Activated CD4-positive, alpha-beta T cell treated with anti-CD3 and anti-CD28 coated beads for 36 hours (primary cell): ENCODE measurements at regions not wholly inside any gene's neighbourhood (a gene's known extent, or its start where the extent isn't known, plus 50 kb on each side); places are given as distances from the start of the nearest gene placed in this dataset.
A peak's percentile ranks its signal among the peaks of the same experiment; 100 is the strongest.
"Not testable (repeated sequence)": the region's sequence is repeated elsewhere in the genome, so short reads cannot be mapped to it uniquely, and the experiment has no call there.

Experiments used
- ATAC-seq: fragments of 200-7000 bp; cut with Tn5 transposase; one replicate; pipeline ENCODE4 v1.10.0; 2021; ENCODE audit warnings: mild to moderate bottlenecking, moderate library complexity
- CTCF ChIA-PET: fragments of 350-600 bp; sonication (Branson Sonifier 250); formaldehyde crosslinking; loops from one replicate; lab custom pipeline; 2021; ENCODE audit warnings: antibody characterized with exemption; lab: Charles Lee
- POLR2A ChIA-PET: fragments of 350-600 bp; sonication (Branson Sonifier 250); formaldehyde crosslinking; loops from one replicate; lab custom pipeline; 2021; ENCODE audit warnings: antibody characterized with exemption, inconsistent platforms; lab: Charles Lee
- DNase-seq: peaks from one replicate; pipeline ENCODE4 v3.0.0-alpha.2; 2020
- H3K27ac Mint-ChIP-seq: one replicate; pipeline ENCODE4 v1.8.0; 2021; ENCODE audit warnings: mixed read lengths
- H3K27me3 Mint-ChIP-seq: one replicate; pipeline ENCODE4 v1.8.0; 2021; ENCODE audit warnings: mixed read lengths
- H3K36me3 Mint-ChIP-seq: one replicate; pipeline ENCODE4 v1.8.0; 2021; ENCODE audit warnings: low read depth, mixed read lengths
- H3K4me1 Mint-ChIP-seq: one replicate; pipeline ENCODE4 v1.8.0; 2021; ENCODE audit warnings: mixed read lengths
- H3K4me3 Mint-ChIP-seq: one replicate; pipeline ENCODE4 v1.8.0; 2021; ENCODE audit warnings: mild to moderate bottlenecking, moderate library complexity, mixed read lengths
- H3K9me3 Mint-ChIP-seq: one replicate; pipeline ENCODE4 v1.8.0; 2021; ENCODE audit warnings: low read depth, mixed read lengths
- intact Hi-C, 2 experiments: fragments of 100-400 bp; cut with DNase I in 1 of 2; cut with micrococcal nuclease in 1 of 2; formaldehyde crosslinking; loops; one replicate each; pipeline versions ENCODE4 v1.14.2 to v1.15.1; 2022 to 2024; cut with DNase I, micrococcal nuclease

DNA sequence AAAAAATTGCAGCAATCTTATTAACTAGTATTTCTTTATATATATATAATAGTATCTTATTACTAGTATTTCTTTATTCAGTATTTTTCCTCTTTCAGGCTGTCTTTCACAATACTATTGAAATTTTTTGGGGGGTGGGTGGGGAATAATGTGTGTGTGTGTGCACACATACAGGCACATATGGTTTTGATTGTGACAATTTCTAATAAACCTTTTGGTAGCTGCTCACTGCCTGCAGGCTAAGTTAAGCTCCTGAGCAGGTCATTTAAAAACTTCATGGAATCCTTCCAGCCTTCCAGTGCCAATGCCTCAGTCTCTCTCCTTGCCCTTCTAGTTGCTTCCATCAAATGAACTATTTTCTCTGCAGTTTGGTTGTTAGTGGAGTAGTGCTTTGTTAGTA, 490.1 kb downstream of the PCNX1 start:
- intact Hi-C loops: loop anchor here (5.0 kb wide), 2 partner anchors 160 to 180 kb away; no protein-coding TSS in a partner anchor
- POLR2A ChIA-PET: no interaction called here
- Mint-ChIP-seq H3K4me3 (no peak overlapping the region), H3K36me3 (peaks cover 2% of the 10 kb centered on the region), H3K9me3 (no peaks in the 10 kb centered on the region), H3K27me3 (no peaks in the 10 kb centered on the region), H3K4me1 (peaks cover 41% of the 10 kb centered on the region), H3K27ac (peak overlapping the region; percentile 27)
- no peak for ATAC-seq
- CTCF ChIA-PET: no interaction called here
- DNase-seq: no peak

DNA sequence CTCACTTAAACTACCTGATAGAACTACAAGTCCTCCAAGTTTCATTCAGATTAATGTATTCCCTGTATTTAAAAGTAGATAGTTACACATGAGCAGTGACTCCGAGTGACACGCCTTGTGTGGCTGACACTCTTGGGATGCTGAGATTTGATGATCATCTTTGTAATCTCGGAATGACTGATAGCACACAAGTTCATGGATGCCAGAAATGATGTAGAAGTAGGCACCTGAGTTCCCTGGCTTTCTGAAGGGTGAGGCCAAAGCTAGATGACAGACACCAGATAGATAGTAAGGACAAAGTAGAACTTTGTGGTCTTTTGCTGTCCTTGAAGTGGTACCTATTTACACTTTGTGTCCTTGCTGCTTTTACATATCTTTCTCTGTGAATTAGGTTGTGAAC, 491.2 kb downstream of the PCNX1 start:
- Mint-ChIP-seq H3K4me1 (peaks cover 41% of the 10 kb centered on the region), H3K36me3 (peaks cover 2% of the 10 kb centered on the region), H3K9me3 (no peaks in the 10 kb centered on the region), H3K27ac (peak overlapping the region; percentile 55), H3K4me3 (no peak overlapping the region), H3K27me3 (no peaks in the 10 kb centered on the region)
- POLR2A ChIA-PET: interaction anchor here (0.7 to 1.4 kb wide), 3 partner anchors 77 to 256 kb away, joined by 3 to 9 read pairs (median 3); no protein-coding TSS in a partner anchor
- DNase-seq: peak; percentile 19
- CTCF ChIA-PET: interaction anchor here (0.5 to 1.7 kb wide), 4 partner anchors 64 to 294 kb away, joined by 3 to 6 read pairs (median 3); no protein-coding TSS in a partner anchor
- intact Hi-C loops: loop anchor here (2.0 to 5.0 kb wide), 5 partner anchors 66 to 256 kb away; partner anchors contain the start of gene SIPA1L1 (in 1 of the 2)
- peak; percentile 37 for ATAC-seq

DNA sequence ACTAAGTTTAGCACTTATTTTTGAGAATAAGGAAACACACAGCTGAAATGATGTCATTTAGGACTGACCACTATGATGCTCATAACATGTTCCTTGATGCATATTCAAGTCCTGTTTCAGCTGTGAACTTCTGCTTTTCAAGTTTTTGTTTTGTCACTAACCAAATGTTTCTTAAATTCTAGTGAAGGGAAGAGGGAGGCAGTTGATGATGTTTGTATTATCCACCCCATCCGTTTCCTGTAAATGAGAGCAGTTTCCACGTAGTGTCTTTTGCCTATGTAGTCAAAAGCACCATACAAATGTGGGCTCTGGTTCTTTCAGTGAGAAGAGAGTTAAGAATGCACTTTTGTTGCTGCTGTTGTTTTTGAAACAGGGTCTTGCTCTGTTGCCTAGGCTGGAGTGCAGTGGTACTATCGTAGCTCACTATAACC, 491.8 kb downstream of the PCNX1 start:
- ATAC-seq: peak; percentile 75
- Mint-ChIP-seq H3K27ac (peak overlapping the region; percentile 88), H3K9me3 (no peaks in the 10 kb centered on the region), H3K4me3 (no peak overlapping the region), H3K36me3 (peaks cover 2% of the 10 kb centered on the region), H3K4me1 (peaks cover 45% of the 10 kb centered on the region), H3K27me3 (no peaks in the 10 kb centered on the region)
- POLR2A ChIA-PET: interaction anchor here (0.7 to 1.4 kb wide), 3 partner anchors 78 to 257 kb away, joined by 3 to 9 read pairs (median 3); no protein-coding TSS in a partner anchor
- DNase-seq: no peak
- CTCF ChIA-PET: interaction anchor here (1.1 to 1.7 kb wide), 3 partner anchors 132 to 295 kb away, joined by 3 to 6 read pairs (median 3); no protein-coding TSS in a partner anchor
- intact Hi-C loops: loop anchor here (1.0 to 5.0 kb wide), 7 partner anchors 66 to 256 kb away; partner anchors contain the start of gene SIPA1L1 (in 1 of the 2)

- H3K36me3 Mint-ChIP-seq: peaks cover 3% of the 10 kb centered on the region
- intact Hi-C loops: loop anchor here (5.0 kb wide), 2 partner anchors 259 to 351 kb away; no protein-coding TSS in a partner anchor
- no peak overlapping the region for H3K4me3 Mint-ChIP-seq
- DNase-seq (no peak), ATAC-seq (no peak)
- POLR2A ChIA-PET: interaction anchor here (0.7 kb wide), 1 partner anchor 24 kb away, joined by 4 read pairs; no protein-coding TSS in a partner anchor
- H3K4me1 Mint-ChIP-seq: peaks cover 37% of the 10 kb centered on the region
- CTCF ChIA-PET: interaction anchor here (0.6 to 1.3 kb wide), 3 partner anchors 80 to 372 kb away, joined by 3 read pairs; no protein-coding TSS in a partner anchor
- H3K27ac Mint-ChIP-seq: no peak overlapping the region
- H3K9me3 Mint-ChIP-seq: no peaks in the 10 kb centered on the region
- no peaks in the 10 kb centered on the region for H3K27me3 Mint-ChIP-seq
These were observed 493.6 kb downstream of the PCNX1 start for GRCh38 chr14:71400871-71401321.

DNA sequence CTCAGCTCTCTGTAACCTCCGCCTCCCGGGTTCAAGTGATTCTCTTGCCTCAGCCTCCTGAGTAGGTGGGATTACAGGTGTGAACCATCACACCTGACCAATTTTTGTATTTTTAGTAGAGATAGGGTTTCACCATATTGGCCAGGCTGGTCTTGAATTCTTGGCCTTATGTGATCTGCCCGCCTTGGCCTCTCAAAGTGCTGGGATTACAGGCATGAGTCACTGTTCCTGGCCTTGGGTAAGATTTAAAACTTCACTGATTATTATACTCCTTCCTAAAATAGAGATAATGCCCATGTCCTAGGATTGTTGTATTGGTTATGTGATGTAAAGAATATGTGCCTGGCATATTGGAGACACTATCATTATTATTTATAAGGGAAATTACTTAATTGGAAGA, 495.2 kb downstream of the PCNX1 start:
- CTCF ChIA-PET: interaction anchor here (1.6 kb wide), 1 partner anchor 19 kb away, joined by 3 read pairs; no protein-coding TSS in a partner anchor
- not testable (repeated sequence) for H3K9me3 Mint-ChIP-seq, H3K27ac Mint-ChIP-seq, H3K4me3 Mint-ChIP-seq, ATAC-seq, H3K27me3 Mint-ChIP-seq, DNase-seq, H3K36me3 Mint-ChIP-seq
- intact Hi-C loops: loop anchor here (5.0 kb wide), 2 partner anchors 260 to 350 kb away; no protein-coding TSS in a partner anchor
- H3K4me1 Mint-ChIP-seq: peaks cover 35% of the 10 kb centered on the region
- POLR2A ChIA-PET: interaction anchor here (0.6 kb wide), 1 partner anchor 80 kb away, joined by 3 read pairs; no protein-coding TSS in a partner anchor

DNA sequence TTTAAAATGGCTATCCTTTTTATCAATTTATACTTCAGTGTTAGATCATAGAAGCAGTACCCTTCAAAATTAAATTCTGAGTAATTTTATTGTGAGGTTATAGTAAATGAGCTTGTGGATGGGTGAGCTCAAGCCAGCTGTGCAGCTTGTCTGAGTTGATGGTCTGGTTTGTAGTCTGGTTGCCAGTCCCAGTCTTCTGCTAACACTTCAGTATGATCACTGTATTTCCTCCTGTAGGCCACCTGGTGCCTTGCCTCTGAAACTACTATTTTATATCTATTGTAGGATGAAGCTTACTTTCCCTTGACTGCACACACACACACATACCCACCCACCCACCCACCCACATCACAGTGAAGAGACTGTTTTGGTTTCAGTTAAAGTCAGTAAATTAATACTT, 496.4 kb downstream of the PCNX1 start:
- Mint-ChIP-seq H3K27me3 (no peaks in the 10 kb centered on the region), H3K36me3 (peaks cover 5% of the 10 kb centered on the region), H3K27ac (no peak overlapping the region), H3K9me3 (no peaks in the 10 kb centered on the region), H3K4me1 (peaks cover 34% of the 10 kb centered on the region), H3K4me3 (no peak overlapping the region)
- ChIA-PET POLR2A (interaction anchor here (0.7 to 1.0 kb wide), 2 partner anchors 83 to 151 kb away, joined by 3 read pairs; no protein-coding TSS in a partner anchor), CTCF (interaction anchor here (0.6 to 2.2 kb wide), 14 partner anchors 8 to 451 kb away, joined by 3 to 7 read pairs (median 3); no protein-coding TSS in a partner anchor)
- ATAC-seq: peak; percentile 78
- DNase-seq: peak; percentile 43
- intact Hi-C loops: loop anchor here (5.0 kb wide), 2 partner anchors 261 to 349 kb away; no protein-coding TSS in a partner anchor

GRCh38 chr14:71405676-71406075, 498.4 kb downstream of the PCNX1 start:
- ChIA-PET POLR2A (no interaction called here), CTCF (interaction anchor here (1.0 to 2.1 kb wide), 3 partner anchors 34 to 299 kb away, joined by 3 to 4 read pairs (median 4); no protein-coding TSS in a partner anchor)
- H3K27ac Mint-ChIP-seq: no peak overlapping the region
- intact Hi-C loops: no loop called here
- peaks cover 34% of the 10 kb centered on the region for H3K4me1 Mint-ChIP-seq
- no peak for ATAC-seq
- no peaks in the 10 kb centered on the region for H3K9me3 Mint-ChIP-seq
- no peak for DNase-seq
- no peak overlapping the region for H3K4me3 Mint-ChIP-seq
- H3K36me3 Mint-ChIP-seq: peaks cover 8% of the 10 kb centered on the region
- no peaks in the 10 kb centered on the region for H3K27me3 Mint-ChIP-seq

- H3K9me3 Mint-ChIP-seq: no peaks in the 10 kb centered on the region
- ChIA-PET POLR2A (no interaction called here), CTCF (interaction anchor here (1.1 kb wide), 1 partner anchor 21 kb away, joined by 3 read pairs; no protein-coding TSS in a partner anchor)
- no peak overlapping the region for H3K4me3 Mint-ChIP-seq
- DNase-seq: no peak
- peaks cover 14% of the 10 kb centered on the region for H3K36me3 Mint-ChIP-seq
- ATAC-seq: no peak
- H3K27ac Mint-ChIP-seq: no peak overlapping the region
- peaks cover 46% of the 10 kb centered on the region for H3K4me1 Mint-ChIP-seq
- intact Hi-C loops: no loop called here
- no peaks in the 10 kb centered on the region for H3K27me3 Mint-ChIP-seq
These were observed 501.2 kb downstream of the PCNX1 start for GRCh38 chr14:71408362-71409030.

GRCh38 chr14:71410578-71411284, 503.5 kb downstream of the PCNX1 start:
- Mint-ChIP-seq H3K4me1 (peaks cover 41% of the 10 kb centered on the region), H3K4me3 (no peak overlapping the region), H3K36me3 (peaks cover 12% of the 10 kb centered on the region), H3K9me3 (no peaks in the 10 kb centered on the region), H3K27me3 (no peaks in the 10 kb centered on the region), H3K27ac (peak overlapping the region; percentile 73)
- POLR2A ChIA-PET: interaction anchor here (0.7 kb wide), 1 partner anchor 111 kb away, joined by 3 read pairs; no protein-coding TSS in a partner anchor
- CTCF ChIA-PET: interaction anchor here (0.6 kb wide), 1 partner anchor 1011 kb away, joined by 3 read pairs; no protein-coding TSS in a partner anchor
- intact Hi-C loops: loop anchor here (1.0 kb wide), 1 partner anchor 145 kb away; no protein-coding TSS in a partner anchor
- ATAC-seq: peak; percentile 80
- DNase-seq: no peak

- ChIA-PET CTCF (interaction anchor here (0.6 kb wide), 1 partner anchor 1011 kb away, joined by 3 read pairs; no protein-coding TSS in a partner anchor), POLR2A (interaction anchor here (0.7 kb wide), 1 partner anchor 110 kb away, joined by 3 read pairs; no protein-coding TSS in a partner anchor)
- H3K27ac Mint-ChIP-seq: peak overlapping the region; percentile 65
- ATAC-seq (peak; percentile 83), DNase-seq (no peak)
- no peak overlapping the region for H3K4me3 Mint-ChIP-seq
- H3K36me3 Mint-ChIP-seq: peaks cover 11% of the 10 kb centered on the region
- no peaks in the 10 kb centered on the region for H3K9me3 Mint-ChIP-seq
- H3K27me3 Mint-ChIP-seq: no peaks in the 10 kb centered on the region
- intact Hi-C loops: loop anchor here (1.0 kb wide), 1 partner anchor 144 kb away; no protein-coding TSS in a partner anchor
- H3K4me1 Mint-ChIP-seq: peaks cover 41% of the 10 kb centered on the region
These were observed 504.0 kb downstream of the PCNX1 start for GRCh38 chr14:71411285-71411595.
